Astrocyte (in vitro differentiated cells and primary cell): ENCODE measurements at regions not wholly inside any gene's neighbourhood (a gene's known extent, or its start where the extent isn't known, plus 50 kb on each side); places are given as distances from the start of the nearest gene placed in this dataset.

Source experiments
- CTCF ChIP-seq: IDR thresholded peaks from 2 replicates; pipeline ENCODE4 v1.5.1; 2011; ENCODE audit warnings: low read depth, mild to moderate bottlenecking, inconsistent platforms, low read length, moderate library complexity; ENCODE audit not compliant: insufficient read depth
- EZH2 ChIP-seq: IDR thresholded peaks from 2 replicates; pipeline ENCODE4 v1.6.1; 2012; ENCODE audit warnings: mild to moderate bottlenecking, low read length, inconsistent platforms; ENCODE audit not compliant: insufficient read depth

DNA sequence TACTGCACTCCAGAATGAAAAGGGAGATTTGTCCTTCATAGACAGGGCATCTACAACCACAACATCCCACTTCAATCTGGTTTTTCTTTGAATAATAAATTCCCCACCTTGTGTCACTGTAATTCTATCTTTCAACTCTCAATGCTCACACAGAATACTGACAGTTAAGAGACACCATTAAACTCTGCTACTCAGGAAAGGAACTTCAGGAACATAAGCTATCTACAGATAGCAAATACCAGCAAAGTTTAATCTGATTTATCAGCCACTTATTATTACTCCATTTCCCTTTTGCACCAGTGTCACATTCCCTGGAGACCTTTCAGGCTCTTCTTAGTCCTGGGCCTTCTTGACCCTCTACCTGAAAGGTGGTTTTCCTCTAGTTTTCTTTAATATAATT, 152.0 kb upstream of the LPP start:
- TF ChIP-seq CTCF (no peak), EZH2 (no peak)
